ENCODE measurements at regions not wholly inside any gene's neighbourhood (a gene's known extent, or its start where the extent isn't known, plus 50 kb on each side); places are given as distances from the start of the nearest gene placed in this dataset.

DNA sequence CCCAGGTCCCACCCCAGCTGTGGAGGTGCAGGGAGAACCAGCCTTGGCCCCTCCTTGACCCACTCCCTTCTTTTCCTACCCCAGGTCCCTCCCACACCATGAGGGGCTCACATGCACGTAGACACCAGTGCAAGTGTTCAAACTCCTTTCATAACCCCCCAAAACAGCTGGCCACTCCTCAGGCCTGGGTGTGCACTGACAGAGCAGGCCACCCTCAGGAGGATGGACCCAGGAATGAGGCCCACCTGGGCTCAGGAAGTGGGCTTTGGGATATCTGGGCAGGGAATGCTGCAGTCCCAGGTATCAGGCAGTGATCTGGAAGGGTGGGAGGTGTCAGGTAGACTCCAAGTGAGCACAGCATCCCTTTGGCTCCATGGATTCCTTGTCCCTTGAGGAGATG, 723.8 kb downstream of the MATN1 start:
- TF ChIP-seq, protein P1, sequence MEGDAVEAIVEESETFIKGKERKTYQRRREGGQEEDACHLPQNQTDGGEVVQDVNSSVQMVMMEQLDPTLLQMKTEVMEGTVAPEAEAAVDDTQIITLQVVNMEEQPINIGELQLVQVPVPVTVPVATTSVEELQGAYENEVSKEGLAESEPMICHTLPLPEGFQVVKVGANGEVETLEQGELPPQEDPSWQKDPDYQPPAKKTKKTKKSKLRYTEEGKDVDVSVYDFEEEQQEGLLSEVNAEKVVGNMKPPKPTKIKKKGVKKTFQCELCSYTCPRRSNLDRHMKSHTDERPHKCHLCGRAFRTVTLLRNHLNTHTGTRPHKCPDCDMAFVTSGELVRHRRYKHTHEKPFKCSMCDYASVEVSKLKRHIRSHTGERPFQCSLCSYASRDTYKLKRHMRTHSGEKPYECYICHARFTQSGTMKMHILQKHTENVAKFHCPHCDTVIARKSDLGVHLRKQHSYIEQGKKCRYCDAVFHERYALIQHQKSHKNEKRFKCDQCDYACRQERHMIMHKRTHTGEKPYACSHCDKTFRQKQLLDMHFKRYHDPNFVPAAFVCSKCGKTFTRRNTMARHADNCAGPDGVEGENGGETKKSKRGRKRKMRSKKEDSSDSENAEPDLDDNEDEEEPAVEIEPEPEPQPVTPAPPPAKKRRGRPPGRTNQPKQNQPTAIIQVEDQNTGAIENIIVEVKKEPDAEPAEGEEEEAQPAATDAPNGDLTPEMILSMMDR (IDR thresholded peaks at IDR 0.05) = no peak
- no peak for TF ChIP-seq POLR2AphosphoS5 (IDR thresholded peaks at IDR 0.05)

Measured in upper lobe of left lung (tissue), 4 donors.